ENCODE measurements at regions not wholly inside any gene's neighbourhood (a gene's known extent, or its start where the extent isn't known, plus 50 kb on each side); places are given as distances from the start of the nearest gene placed in this dataset.

- no peaks in the 10 kb centered on the region for H3K9me3 ChIP-seq (ENCODE audit: control insufficient read depth in 1 of 2, low read length in 2 of 2)
- H3K27me3 ChIP-seq (ENCODE audit: low read depth, low read length) = no peaks in the 10 kb centered on the region
- no peak overlapping the region for H3K27ac ChIP-seq (ENCODE audit: low read length)
- no peaks in the 10 kb centered on the region for H3K4me1 ChIP-seq (ENCODE audit: control insufficient read depth in 1 of 2, insufficient read depth in 2 of 2, low read length in 2 of 2)
- no peak overlapping the region for H3K4me3 ChIP-seq (ENCODE audit: low read depth in 1 of 2, low read length in 2 of 2)
- H3K36me3 ChIP-seq (ENCODE audit: control insufficient read depth in 1 of 2, insufficient read depth in 2 of 2, low read length in 2 of 2) = no peaks in the 10 kb centered on the region
Measured at GRCh38 chr18:21162786-21163185, 51.2 kb upstream of the ROCK1 start.

GRCh38 chr18:21163647-21164547 lies 52.3 kb upstream of the ROCK1 start:
- Histone ChIP-seq H3K27ac (ENCODE audit: low read length) (peak overlapping the region; percentile 30), H3K27me3 (ENCODE audit: low read depth, low read length) (no peaks in the 10 kb centered on the region), H3K4me3 (ENCODE audit: low read depth in 1 of 2, low read length in 2 of 2) (no peak overlapping the region), H3K9me3 (ENCODE audit: control insufficient read depth in 1 of 2, low read length in 2 of 2) (no peaks in the 10 kb centered on the region), H3K36me3 (ENCODE audit: control insufficient read depth in 1 of 2, insufficient read depth in 2 of 2, low read length in 2 of 2) (no peaks in the 10 kb centered on the region), H3K4me1 (ENCODE audit: control insufficient read depth in 1 of 2, insufficient read depth in 2 of 2, low read length in 2 of 2) (no peaks in the 10 kb centered on the region)

- Histone ChIP-seq H3K27me3 (ENCODE audit: low read depth, low read length) (no peaks in the 10 kb centered on the region), H3K27ac (ENCODE audit: low read length) (peak overlapping the region; percentile 30), H3K4me1 (ENCODE audit: control insufficient read depth in 1 of 2, insufficient read depth in 2 of 2, low read length in 2 of 2) (no peaks in the 10 kb centered on the region), H3K9me3 (ENCODE audit: control insufficient read depth in 1 of 2, low read length in 2 of 2) (no peaks in the 10 kb centered on the region), H3K4me3 (ENCODE audit: low read depth in 1 of 2, low read length in 2 of 2) (no peak overlapping the region), H3K36me3 (ENCODE audit: control insufficient read depth in 1 of 2, insufficient read depth in 2 of 2, low read length in 2 of 2) (no peaks in the 10 kb centered on the region)
Measured at GRCh38 chr18:21164548-21165095, 53.0 kb upstream of the ROCK1 start.

GRCh38 chr18:21167641-21168377 lies 56.2 kb upstream of the ROCK1 start:
- Histone ChIP-seq H3K36me3 (ENCODE audit: control insufficient read depth in 1 of 2, insufficient read depth in 2 of 2, low read length in 2 of 2) (no peaks in the 10 kb centered on the region), H3K27me3 (ENCODE audit: low read depth, low read length) (no peaks in the 10 kb centered on the region), H3K4me1 (ENCODE audit: control insufficient read depth in 1 of 2, insufficient read depth in 2 of 2, low read length in 2 of 2) (no peaks in the 10 kb centered on the region), H3K4me3 (ENCODE audit: low read depth in 1 of 2, low read length in 2 of 2) (no peak overlapping the region), H3K9me3 (ENCODE audit: control insufficient read depth in 1 of 2, low read length in 2 of 2) (no peaks in the 10 kb centered on the region), H3K27ac (ENCODE audit: low read length) (no peak overlapping the region)

- Histone ChIP-seq H3K27ac (ENCODE audit: low read length) (no peak overlapping the region), H3K36me3 (ENCODE audit: control insufficient read depth in 1 of 2, insufficient read depth in 2 of 2, low read length in 2 of 2) (no peaks in the 10 kb centered on the region), H3K27me3 (ENCODE audit: low read depth, low read length) (no peaks in the 10 kb centered on the region), H3K4me3 (ENCODE audit: low read depth in 1 of 2, low read length in 2 of 2) (no peak overlapping the region), H3K4me1 (ENCODE audit: control insufficient read depth in 1 of 2, insufficient read depth in 2 of 2, low read length in 2 of 2) (no peaks in the 10 kb centered on the region), H3K9me3 (ENCODE audit: control insufficient read depth in 1 of 2, low read length in 2 of 2) (no peaks in the 10 kb centered on the region)
Measured at GRCh38 chr18:21168880-21169279, 57.3 kb upstream of the ROCK1 start.

GRCh38 chr18:21177822-21178221 lies 64.2 kb upstream of the GREB1L start:
- no peak overlapping the region for H3K27ac ChIP-seq (ENCODE audit: low read length)
- H3K4me1 ChIP-seq (ENCODE audit: control insufficient read depth in 1 of 2, insufficient read depth in 2 of 2, low read length in 2 of 2) = no peaks in the 10 kb centered on the region
- H3K4me3 ChIP-seq (ENCODE audit: low read depth in 1 of 2, low read length in 2 of 2) = no peak overlapping the region

GRCh38 chr18:21179590-21180220 lies 62.3 kb upstream of the GREB1L start:
- no peaks in the 10 kb centered on the region for H3K27me3 ChIP-seq (ENCODE audit: low read depth, low read length)
- H3K36me3 ChIP-seq (ENCODE audit: control insufficient read depth in 1 of 2, insufficient read depth in 2 of 2, low read length in 2 of 2) = no peaks in the 10 kb centered on the region
- no peaks in the 10 kb centered on the region for H3K9me3 ChIP-seq (ENCODE audit: control insufficient read depth in 1 of 2, low read length in 2 of 2)
- no peaks in the 10 kb centered on the region for H3K4me1 ChIP-seq (ENCODE audit: control insufficient read depth in 1 of 2, insufficient read depth in 2 of 2, low read length in 2 of 2)
- H3K4me3 ChIP-seq (ENCODE audit: low read depth in 1 of 2, low read length in 2 of 2) = no peak overlapping the region
- no peak overlapping the region for H3K27ac ChIP-seq (ENCODE audit: low read length)

More at GRCh38 chr18:21177822-21178221, 64.2 kb upstream of the GREB1L start:
- no peaks in the 10 kb centered on the region for H3K27me3 ChIP-seq (ENCODE audit: low read depth, low read length)
- no peaks in the 10 kb centered on the region for H3K36me3 ChIP-seq (ENCODE audit: control insufficient read depth in 1 of 2, insufficient read depth in 2 of 2, low read length in 2 of 2)
- no peaks in the 10 kb centered on the region for H3K9me3 ChIP-seq (ENCODE audit: control insufficient read depth in 1 of 2, low read length in 2 of 2)

- Histone ChIP-seq H3K27me3 (ENCODE audit: low read depth, low read length) (no peaks in the 10 kb centered on the region), H3K27ac (ENCODE audit: low read length) (no peak overlapping the region), H3K9me3 (ENCODE audit: control insufficient read depth in 1 of 2, low read length in 2 of 2) (no peaks in the 10 kb centered on the region), H3K36me3 (ENCODE audit: control insufficient read depth in 1 of 2, insufficient read depth in 2 of 2, low read length in 2 of 2) (no peaks in the 10 kb centered on the region), H3K4me3 (ENCODE audit: low read depth in 1 of 2, low read length in 2 of 2) (no peak overlapping the region), H3K4me1 (ENCODE audit: control insufficient read depth in 1 of 2, insufficient read depth in 2 of 2, low read length in 2 of 2) (no peaks in the 10 kb centered on the region)
Measured at GRCh38 chr18:21180588-21180987, 61.4 kb upstream of the GREB1L start.

- no peaks in the 10 kb centered on the region for H3K27me3 ChIP-seq (ENCODE audit: low read depth, low read length)
- H3K4me1 ChIP-seq (ENCODE audit: control insufficient read depth in 1 of 2, insufficient read depth in 2 of 2, low read length in 2 of 2) = no peaks in the 10 kb centered on the region
- no peak overlapping the region for H3K27ac ChIP-seq (ENCODE audit: low read length)
- no peak overlapping the region for H3K4me3 ChIP-seq (ENCODE audit: low read depth in 1 of 2, low read length in 2 of 2)
- H3K36me3 ChIP-seq (ENCODE audit: control insufficient read depth in 1 of 2, insufficient read depth in 2 of 2, low read length in 2 of 2) = no peaks in the 10 kb centered on the region
- no peaks in the 10 kb centered on the region for H3K9me3 ChIP-seq (ENCODE audit: control insufficient read depth in 1 of 2, low read length in 2 of 2)
Measured at GRCh38 chr18:21181766-21182165, 60.3 kb upstream of the GREB1L start.

- H3K36me3 ChIP-seq (ENCODE audit: control insufficient read depth in 1 of 2, insufficient read depth in 2 of 2, low read length in 2 of 2) = no peaks in the 10 kb centered on the region
Measured at GRCh38 chr18:21183670-21184069, 58.4 kb upstream of the GREB1L start.

GRCh38 chr18:21184396-21184996 lies 57.5 kb upstream of the GREB1L start:
- Histone ChIP-seq H3K36me3 (ENCODE audit: control insufficient read depth in 1 of 2, insufficient read depth in 2 of 2, low read length in 2 of 2) (no peaks in the 10 kb centered on the region), H3K27ac (ENCODE audit: low read length) (no peak overlapping the region), H3K27me3 (ENCODE audit: low read depth, low read length) (no peaks in the 10 kb centered on the region), H3K9me3 (ENCODE audit: control insufficient read depth in 1 of 2, low read length in 2 of 2) (no peaks in the 10 kb centered on the region), H3K4me1 (ENCODE audit: control insufficient read depth in 1 of 2, insufficient read depth in 2 of 2, low read length in 2 of 2) (no peaks in the 10 kb centered on the region), H3K4me3 (ENCODE audit: low read depth in 1 of 2, low read length in 2 of 2) (no peak overlapping the region)

More at GRCh38 chr18:21183670-21184069, 58.4 kb upstream of the GREB1L start:
- Histone ChIP-seq H3K4me1 (ENCODE audit: control insufficient read depth in 1 of 2, insufficient read depth in 2 of 2, low read length in 2 of 2) (no peaks in the 10 kb centered on the region), H3K9me3 (ENCODE audit: control insufficient read depth in 1 of 2, low read length in 2 of 2) (no peaks in the 10 kb centered on the region), H3K27ac (ENCODE audit: low read length) (no peak overlapping the region), H3K4me3 (ENCODE audit: low read depth in 1 of 2, low read length in 2 of 2) (no peak overlapping the region), H3K27me3 (ENCODE audit: low read depth, low read length) (no peaks in the 10 kb centered on the region)

Measured in muscle layer of duodenum (tissue), 2 donors.